Neural crest cell (in vitro differentiated cells): ENCODE measurements at regions not wholly inside any gene's neighbourhood (a gene's known extent, or its start where the extent isn't known, plus 50 kb on each side); places are given as distances from the start of the nearest gene placed in this dataset.
A peak's percentile ranks its signal among the peaks of the same experiment; 100 is the strongest.

Experiments
- DNase-seq: peaks from one replicate; pipeline ENCODE4 v3.0.0; 2021; ENCODE audit warnings: low read depth, mixed read lengths, low spot score
- H3K27ac Mint-ChIP-seq: one replicate; pipeline ENCODE4 v1.8.0; 2021; ENCODE audit warnings: mild to moderate bottlenecking, mixed read lengths; ENCODE audit not compliant: unreplicated experiment
- H3K27me3 Mint-ChIP-seq: 2 replicates; pipeline ENCODE4 v1.8.0; 2021; ENCODE audit warnings: low read depth, mild to moderate bottlenecking, mixed read lengths
- H3K36me3 Mint-ChIP-seq: 2 replicates; pipeline ENCODE4 v1.8.0; 2021; ENCODE audit warnings: low read depth, mild to moderate bottlenecking, mixed read lengths
- H3K4me1 Mint-ChIP-seq: 2 replicates; pipeline ENCODE4 v1.8.0; 2021; ENCODE audit warnings: mixed read lengths
- H3K4me3 Mint-ChIP-seq: one replicate; pipeline ENCODE4 v1.8.0; 2021; ENCODE audit warnings: mild to moderate bottlenecking, mixed read lengths
- H3K9me3 Mint-ChIP-seq: 2 replicates; pipeline ENCODE4 v1.8.0; 2021; ENCODE audit warnings: mixed read lengths
- CTCF ChIP-seq: fragments of 200-600 bp; sonication (generic); conservative IDR thresholded peaks from 2 replicates; pipeline ENCODE4 v1.5.0; 2021; ENCODE audit warnings: antibody characterized with exemption, mild to moderate bottlenecking

GRCh38 chr12:93979189-93979588 lies 169.2 kb upstream of the PLXNC1 start:
- no peak for DNase-seq
- Mint-ChIP-seq H3K9me3 (peaks cover 4% of the 10 kb centered on the region), H3K4me1 (peaks cover 12% of the 10 kb centered on the region), H3K4me3 (no peak overlapping the region), H3K27ac (no peak overlapping the region), H3K36me3 (no peaks in the 10 kb centered on the region), H3K27me3 (no peaks in the 10 kb centered on the region)
- peak; percentile 62 for TF ChIP-seq CTCF

- H3K27ac Mint-ChIP-seq, result no peak overlapping the region
- no peak overlapping the region for H3K4me3 Mint-ChIP-seq
- no peaks in the 10 kb centered on the region for H3K36me3 Mint-ChIP-seq
- H3K4me1 Mint-ChIP-seq, result peaks cover 12% of the 10 kb centered on the region
- peaks cover 7% of the 10 kb centered on the region for H3K9me3 Mint-ChIP-seq
- no peak for DNase-seq
- no peak for TF ChIP-seq CTCF
- no peaks in the 10 kb centered on the region for H3K27me3 Mint-ChIP-seq
These were observed 167.7 kb upstream of the PLXNC1 start for GRCh38 chr12:93980711-93981110.

- Mint-ChIP-seq H3K36me3 (peaks cover 3% of the 10 kb centered on the region), H3K4me1 (peaks cover 12% of the 10 kb centered on the region), H3K4me3 (no peak overlapping the region), H3K27me3 (no peaks in the 10 kb centered on the region), H3K9me3 (peaks cover 7% of the 10 kb centered on the region), H3K27ac (no peak overlapping the region)
- DNase-seq, result no peak
- no peak for TF ChIP-seq CTCF
These were observed 167.0 kb upstream of the PLXNC1 start for GRCh38 chr12:93981411-93981810.

DNA sequence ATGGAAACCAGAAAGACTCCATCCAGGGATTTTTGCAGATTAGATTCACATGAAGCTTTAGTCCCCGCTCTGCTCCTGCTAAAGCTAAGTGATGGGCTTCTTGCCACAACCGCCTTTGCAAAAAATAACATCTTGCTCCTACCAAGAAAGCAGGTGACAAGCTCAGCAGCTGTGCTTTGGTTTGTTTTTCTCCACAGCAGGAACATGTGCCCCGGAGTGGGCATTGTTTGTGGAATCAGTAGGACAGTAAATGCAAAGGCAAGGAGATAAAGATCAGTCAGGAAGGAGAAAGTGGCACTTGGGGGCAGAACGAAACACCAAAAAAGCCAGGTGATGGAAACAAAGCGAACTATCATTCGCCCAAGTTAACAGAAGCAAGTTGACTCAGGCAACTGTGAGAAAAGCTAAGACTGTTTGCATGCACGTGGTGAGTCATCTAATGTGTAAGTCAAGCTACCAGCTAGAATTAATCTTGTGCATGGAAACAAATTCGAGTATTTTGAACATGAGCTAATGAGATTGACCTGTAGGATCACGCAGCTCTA lies 165.5 kb upstream of the PLXNC1 start:
- H3K27ac Mint-ChIP-seq, result no peak overlapping the region
- TF ChIP-seq CTCF, result no peak
- peaks cover 3% of the 10 kb centered on the region for H3K36me3 Mint-ChIP-seq
- no peak for DNase-seq
- H3K9me3 Mint-ChIP-seq, result peaks cover 7% of the 10 kb centered on the region
- H3K4me3 Mint-ChIP-seq, result no peak overlapping the region
- H3K4me1 Mint-ChIP-seq, result peaks cover 12% of the 10 kb centered on the region
- no peaks in the 10 kb centered on the region for H3K27me3 Mint-ChIP-seq

GRCh38 chr12:93984005-93984404 lies 164.4 kb upstream of the PLXNC1 start:
- Mint-ChIP-seq H3K27ac (no peak overlapping the region), H3K4me3 (no peak overlapping the region), H3K4me1 (peaks cover 10% of the 10 kb centered on the region), H3K9me3 (peaks cover 7% of the 10 kb centered on the region), H3K36me3 (peaks cover 3% of the 10 kb centered on the region), H3K27me3 (no peaks in the 10 kb centered on the region)
- no peak for DNase-seq
- no peak for TF ChIP-seq CTCF
